ENCODE measurements at regions not wholly inside any gene's neighbourhood (a gene's known extent, or its start where the extent isn't known, plus 50 kb on each side); places are given as distances from the start of the nearest gene placed in this dataset.

GRCh38 chr13:111533900-111534683 lies 213.7 kb downstream of the TEX29 start:
- Histone ChIP-seq H3K9me3 (ENCODE audit: control insufficient read depth in 2 of 2, insufficient read depth in 1 of 2, low read depth in 1 of 2, low read length in 1 of 2) (no peaks in the 10 kb centered on the region), H3K27me3 (ENCODE audit: control insufficient read depth in 3 of 3, insufficient read depth in 3 of 3, low read length in 3 of 3) (peaks cover 0 to 41% (median 14%) of the 10 kb centered on the region in 3 donors), H3K36me3 (ENCODE audit: control insufficient read depth in 3 of 3, insufficient read depth in 2 of 3, low read depth in 1 of 3, low read length in 3 of 3) (no peaks in the 10 kb centered on the region), H3K4me3 (ENCODE audit: low read depth in 1 of 3, low read length in 3 of 3) (no peak overlapping the region), H3K4me1 (ENCODE audit: control insufficient read depth in 3 of 3, insufficient read depth in 2 of 3, low read depth in 1 of 3, low read length in 2 of 3) (no peaks in the 10 kb centered on the region), H3K27ac (ENCODE audit: low read depth in 1 of 3, low read length in 2 of 3) (no peak overlapping the region)
- WGBS, 3 donors = 28 to 42% (median 32%) methylated on average over 10 of the region's 10 CpGs
- FAIRE-seq = no peak
- no peak for DNase-seq

DNA sequence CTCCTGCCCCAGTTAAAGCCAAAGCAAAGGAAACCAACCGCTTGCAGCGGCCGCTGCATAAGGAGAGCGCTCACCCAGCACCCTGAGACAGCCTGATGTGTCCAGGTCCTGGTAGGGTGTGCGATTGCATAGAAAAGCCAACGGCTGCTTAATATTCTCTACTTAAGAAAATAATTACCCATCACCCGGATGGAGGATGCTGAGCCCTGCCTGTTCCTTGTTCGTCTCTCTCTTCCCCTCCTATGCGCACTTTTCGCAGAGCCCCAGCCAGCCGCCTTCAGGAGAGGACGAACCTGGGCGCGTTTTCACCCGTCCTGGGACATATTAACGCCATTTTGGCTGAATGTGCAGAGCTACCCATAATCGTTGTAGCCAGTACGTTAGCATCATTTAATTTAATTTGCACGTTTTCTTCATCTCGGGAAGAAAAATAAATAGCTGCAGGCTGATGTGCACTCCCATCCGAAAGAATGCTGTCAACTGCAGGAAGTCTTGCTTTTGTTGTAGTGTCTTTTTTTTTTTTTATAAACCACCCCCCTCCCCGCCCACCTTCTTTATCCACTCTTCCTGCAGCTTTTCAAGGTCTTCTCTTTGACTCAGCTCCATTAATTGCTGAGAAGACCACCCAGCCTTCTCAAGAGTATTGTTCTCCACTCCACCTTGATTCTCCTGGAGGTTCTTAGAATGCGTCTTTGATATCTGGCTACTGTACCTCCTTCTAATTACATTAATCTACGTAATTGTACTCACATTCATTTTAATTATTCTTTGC lies 214.5 kb downstream of the TEX29 start:
- Histone ChIP-seq H3K4me1 (ENCODE audit: control insufficient read depth in 3 of 3, insufficient read depth in 2 of 3, low read depth in 1 of 3, low read length in 2 of 3) (no peaks in the 10 kb centered on the region), H3K36me3 (ENCODE audit: control insufficient read depth in 3 of 3, insufficient read depth in 2 of 3, low read depth in 1 of 3, low read length in 3 of 3) (no peaks in the 10 kb centered on the region), H3K4me3 (ENCODE audit: low read depth in 1 of 3, low read length in 3 of 3) (no peak overlapping the region), H3K9me3 (ENCODE audit: control insufficient read depth in 2 of 2, insufficient read depth in 1 of 2, low read depth in 1 of 2, low read length in 1 of 2) (no peaks in the 10 kb centered on the region), H3K27me3 (ENCODE audit: control insufficient read depth in 3 of 3, insufficient read depth in 3 of 3, low read length in 3 of 3) (peaks cover 0 to 40% (median 14%) of the 10 kb centered on the region in 3 donors), H3K27ac (ENCODE audit: low read depth in 1 of 3, low read length in 2 of 3) (no peak overlapping the region)
- WGBS, 3 donors = 17 to 21% (median 18%) methylated on average over 24 of the region's 24 CpGs
- DNase-seq (no peak), FAIRE-seq (no peak)

GRCh38 chr13:111535523-111535811 lies 215.0 kb downstream of the TEX29 start:
- no peaks in the 10 kb centered on the region for H3K36me3 ChIP-seq (ENCODE audit: control insufficient read depth in 3 of 3, insufficient read depth in 2 of 3, low read depth in 1 of 3, low read length in 3 of 3)
- no peaks in the 10 kb centered on the region for H3K9me3 ChIP-seq (ENCODE audit: control insufficient read depth in 2 of 2, insufficient read depth in 1 of 2, low read depth in 1 of 2, low read length in 1 of 2)
- no peak overlapping the region for H3K27ac ChIP-seq (ENCODE audit: low read depth in 1 of 3, low read length in 2 of 3)
- WGBS, 3 donors = 55 to 62% (median 61%) methylated on average over 5 of the region's 5 CpGs
- no peaks in the 10 kb centered on the region for H3K4me1 ChIP-seq (ENCODE audit: control insufficient read depth in 3 of 3, insufficient read depth in 2 of 3, low read depth in 1 of 3, low read length in 2 of 3)
- peaks cover 0 to 36% (median 14%) of the 10 kb centered on the region in 3 donors for H3K27me3 ChIP-seq (ENCODE audit: control insufficient read depth in 3 of 3, insufficient read depth in 3 of 3, low read length in 3 of 3)
- H3K4me3 ChIP-seq (ENCODE audit: low read depth in 1 of 3, low read length in 3 of 3) = no peak overlapping the region
- no peak for FAIRE-seq
- DNase-seq = no peak

DNA sequence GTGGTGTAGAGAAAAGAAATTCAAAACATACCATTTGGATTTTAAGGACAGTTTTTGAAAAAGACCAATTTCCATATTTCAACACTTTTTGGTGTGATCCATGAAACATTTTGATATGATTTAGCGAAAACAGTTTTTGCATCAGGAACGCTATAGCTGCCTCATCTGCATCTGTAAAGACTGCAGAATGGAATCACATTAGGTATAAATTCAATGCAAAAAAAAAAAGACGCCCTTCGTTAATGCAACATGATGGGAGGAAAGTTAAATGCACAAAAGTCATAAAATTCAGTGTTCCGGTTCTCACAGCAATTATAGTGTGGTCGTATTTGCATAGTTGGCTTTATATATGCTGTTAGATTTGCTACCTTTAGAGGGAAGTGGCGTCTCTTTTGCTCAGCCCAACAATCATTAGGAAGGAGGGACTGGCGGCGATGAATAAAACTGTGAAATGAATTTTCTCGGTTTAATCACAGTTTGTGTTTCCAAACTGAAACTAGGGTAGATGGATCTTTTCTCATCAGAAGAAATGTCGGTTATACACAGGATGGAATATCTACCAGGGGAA lies 215.7 kb downstream of the TEX29 start:
- Histone ChIP-seq H3K4me3 (ENCODE audit: low read depth in 1 of 3, low read length in 3 of 3) (no peak overlapping the region), H3K36me3 (ENCODE audit: control insufficient read depth in 3 of 3, insufficient read depth in 2 of 3, low read depth in 1 of 3, low read length in 3 of 3) (no peaks in the 10 kb centered on the region), H3K27me3 (ENCODE audit: control insufficient read depth in 3 of 3, insufficient read depth in 3 of 3, low read length in 3 of 3) (peaks cover 0 to 36% (median 14%) of the 10 kb centered on the region in 3 donors), H3K4me1 (ENCODE audit: control insufficient read depth in 3 of 3, insufficient read depth in 2 of 3, low read depth in 1 of 3, low read length in 2 of 3) (no peaks in the 10 kb centered on the region), H3K27ac (ENCODE audit: low read depth in 1 of 3, low read length in 2 of 3) (no peak overlapping the region), H3K9me3 (ENCODE audit: control insufficient read depth in 2 of 2, insufficient read depth in 1 of 2, low read depth in 1 of 2, low read length in 1 of 2) (no peaks in the 10 kb centered on the region)
- FAIRE-seq (no peak), DNase-seq (no peak)
- 61 to 67% (median 64%) methylated on average over 11 of the region's 11 CpGs for WGBS, 3 donors

DNA sequence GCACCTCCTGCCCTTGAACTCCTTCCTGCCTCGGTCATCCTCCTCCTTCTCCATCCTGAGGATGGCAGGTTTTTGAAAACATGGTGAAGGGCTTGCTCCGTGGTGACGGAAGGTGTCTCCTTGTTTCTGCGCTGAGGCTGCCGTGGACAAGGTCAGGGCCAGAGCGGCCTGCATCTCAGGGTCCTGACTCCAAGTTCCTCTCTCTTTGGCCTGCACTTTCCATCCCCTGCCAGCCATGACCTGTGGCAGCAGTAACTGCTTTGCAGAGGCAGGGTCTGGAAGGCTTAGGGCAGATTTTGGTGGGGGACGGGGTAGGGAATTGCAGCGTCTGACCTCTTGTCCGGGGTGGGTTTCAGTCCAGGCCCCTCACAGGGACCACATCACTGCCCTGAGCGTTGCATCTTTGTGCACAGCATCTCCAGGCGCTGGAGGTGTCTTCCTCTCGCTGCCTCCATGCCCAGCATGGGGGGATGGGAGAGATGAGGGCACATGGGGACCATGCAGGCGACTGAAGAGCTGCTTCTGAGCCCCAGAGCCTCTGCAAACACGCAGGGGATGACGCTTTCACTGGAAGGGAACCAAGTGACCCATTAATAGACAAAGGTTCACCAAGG lies 216.8 kb downstream of the TEX29 start:
- 78 to 86% (median 83%) methylated on average over 15 of the region's 15 CpGs for WGBS, 3 donors
- Histone ChIP-seq H3K9me3 (ENCODE audit: control insufficient read depth in 2 of 2, insufficient read depth in 1 of 2, low read depth in 1 of 2, low read length in 1 of 2) (no peaks in the 10 kb centered on the region), H3K27ac (ENCODE audit: low read depth in 1 of 3, low read length in 2 of 3) (no peak overlapping the region), H3K4me3 (ENCODE audit: low read depth in 1 of 3, low read length in 3 of 3) (no peak overlapping the region), H3K36me3 (ENCODE audit: control insufficient read depth in 3 of 3, insufficient read depth in 2 of 3, low read depth in 1 of 3, low read length in 3 of 3) (no peaks in the 10 kb centered on the region), H3K27me3 (ENCODE audit: control insufficient read depth in 3 of 3, insufficient read depth in 3 of 3, low read length in 3 of 3) (peaks cover 0 to 36% (median 12%) of the 10 kb centered on the region in 3 donors), H3K4me1 (ENCODE audit: control insufficient read depth in 3 of 3, insufficient read depth in 2 of 3, low read depth in 1 of 3, low read length in 2 of 3) (no peaks in the 10 kb centered on the region)
- no peak for FAIRE-seq
- no peak for DNase-seq

GRCh38 chr13:111537843-111538499 lies 217.5 kb downstream of the TEX29 start:
- no peaks in the 10 kb centered on the region for H3K9me3 ChIP-seq (ENCODE audit: control insufficient read depth in 2 of 2, insufficient read depth in 1 of 2, low read depth in 1 of 2, low read length in 1 of 2)
- H3K4me1 ChIP-seq (ENCODE audit: control insufficient read depth in 3 of 3, insufficient read depth in 2 of 3, low read depth in 1 of 3, low read length in 2 of 3) = no peaks in the 10 kb centered on the region
- H3K27me3 ChIP-seq (ENCODE audit: control insufficient read depth in 3 of 3, insufficient read depth in 3 of 3, low read length in 3 of 3) = peaks cover 0 to 34% (median 10%) of the 10 kb centered on the region in 3 donors
- no peak for FAIRE-seq
- DNase-seq = no peak
- WGBS, 3 donors = 71 to 83% (median 79%) methylated on average over 15 of the region's 15 CpGs
- no peaks in the 10 kb centered on the region for H3K36me3 ChIP-seq (ENCODE audit: control insufficient read depth in 3 of 3, insufficient read depth in 2 of 3, low read depth in 1 of 3, low read length in 3 of 3)
- H3K27ac ChIP-seq (ENCODE audit: low read depth in 1 of 3, low read length in 2 of 3) = no peak overlapping the region
- H3K4me3 ChIP-seq (ENCODE audit: low read depth in 1 of 3, low read length in 3 of 3) = no peak overlapping the region

GRCh38 chr13:111539252-111539651 lies 218.8 kb downstream of the TEX29 start:
- H3K4me3 ChIP-seq (ENCODE audit: low read depth in 1 of 3, low read length in 3 of 3) = no peak overlapping the region
- H3K9me3 ChIP-seq (ENCODE audit: control insufficient read depth in 2 of 2, insufficient read depth in 1 of 2, low read depth in 1 of 2, low read length in 1 of 2) = no peaks in the 10 kb centered on the region
- WGBS, 3 donors = 81 to 86% (median 81%) methylated on average over 12 of the region's 12 CpGs
- no peaks in the 10 kb centered on the region for H3K4me1 ChIP-seq (ENCODE audit: control insufficient read depth in 3 of 3, insufficient read depth in 2 of 3, low read depth in 1 of 3, low read length in 2 of 3)
- H3K27ac ChIP-seq (ENCODE audit: low read depth in 1 of 3, low read length in 2 of 3) = no peak overlapping the region
- DNase-seq = no peak
- no peaks in the 10 kb centered on the region for H3K36me3 ChIP-seq (ENCODE audit: control insufficient read depth in 3 of 3, insufficient read depth in 2 of 3, low read depth in 1 of 3, low read length in 3 of 3)
- peaks cover 0 to 24% (median 8%) of the 10 kb centered on the region in 3 donors for H3K27me3 ChIP-seq (ENCODE audit: control insufficient read depth in 3 of 3, insufficient read depth in 3 of 3, low read length in 3 of 3)
- no peak for FAIRE-seq

Data from small intestine (tissue), 7 donors.